ENCODE measurements at regions not wholly inside any gene's neighbourhood (a gene's known extent, or its start where the extent isn't known, plus 50 kb on each side); places are given as distances from the start of the nearest gene placed in this dataset.

- TF ChIP-seq CTCF (IDR thresholded peaks at IDR 0.05; ENCODE audit: borderline replicate concordance, insufficient read depth, low read depth, low read length): no peak
- no peak overlapping the region for H3K4me3 ChIP-seq (ENCODE audit: low read depth, low read length)
These were observed 276.3 kb upstream of the MSX2 start for GRCh38 chr5:174448041-174448440.

GRCh38 chr5:174448662-174449061, 275.7 kb upstream of the MSX2 start:
- TF ChIP-seq CTCF (IDR thresholded peaks at IDR 0.05; ENCODE audit: borderline replicate concordance, insufficient read depth, low read depth, low read length): no peak
- H3K4me3 ChIP-seq (ENCODE audit: low read depth, low read length): no peak overlapping the region

DNA sequence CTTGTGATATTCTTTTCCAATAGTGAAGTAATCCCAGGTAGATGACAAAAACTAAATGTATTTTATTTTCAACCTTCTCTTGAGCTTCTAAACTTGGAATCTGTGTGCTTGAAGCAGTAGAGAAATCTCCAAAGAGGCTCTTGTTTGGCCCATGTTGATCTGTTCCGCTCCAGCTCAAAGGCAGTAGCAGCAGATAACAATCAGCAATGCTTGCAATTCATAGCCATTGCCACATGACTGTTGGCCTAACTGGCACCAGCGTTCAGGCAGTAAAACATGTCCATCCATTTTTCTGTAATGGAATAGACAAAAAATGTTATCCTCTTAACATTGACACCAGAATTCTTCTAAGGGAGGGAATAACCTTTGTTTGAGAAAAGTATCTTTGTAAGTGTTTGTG, 270.7 kb upstream of the MSX2 start:
- H3K4me3 ChIP-seq (ENCODE audit: low read depth, low read length): no peak overlapping the region
- no peak for TF ChIP-seq CTCF (IDR thresholded peaks at IDR 0.05; ENCODE audit: borderline replicate concordance, insufficient read depth, low read depth, low read length)

GRCh38 chr5:174454464-174454863, 269.9 kb upstream of the MSX2 start:
- H3K4me3 ChIP-seq (ENCODE audit: low read depth, low read length): no peak overlapping the region
- TF ChIP-seq CTCF (IDR thresholded peaks at IDR 0.05; ENCODE audit: borderline replicate concordance, insufficient read depth, low read depth, low read length): no peak

DNA sequence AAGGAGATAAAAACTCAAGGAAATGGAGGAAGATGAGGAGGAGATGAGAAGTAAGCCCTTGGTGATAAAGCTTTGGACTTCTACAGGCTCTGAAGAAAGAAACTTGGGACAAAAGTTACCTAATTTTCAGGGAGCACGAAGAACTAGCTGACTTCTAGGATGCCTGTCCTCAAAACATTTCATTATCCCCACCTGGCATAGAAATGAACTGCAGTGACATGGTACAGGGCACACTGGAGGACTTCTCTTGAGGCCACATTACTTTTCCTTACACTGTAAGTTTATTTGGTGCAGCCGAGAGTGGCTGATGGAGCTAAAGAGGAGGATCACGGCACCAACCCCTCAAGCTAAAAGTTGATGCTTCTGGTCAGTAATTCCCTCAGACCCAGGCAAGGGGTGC, 269.5 kb upstream of the MSX2 start:
- H3K4me3 ChIP-seq (ENCODE audit: low read depth, low read length): no peak overlapping the region
- TF ChIP-seq CTCF (IDR thresholded peaks at IDR 0.05; ENCODE audit: borderline replicate concordance, insufficient read depth, low read depth, low read length): no peak

DNA sequence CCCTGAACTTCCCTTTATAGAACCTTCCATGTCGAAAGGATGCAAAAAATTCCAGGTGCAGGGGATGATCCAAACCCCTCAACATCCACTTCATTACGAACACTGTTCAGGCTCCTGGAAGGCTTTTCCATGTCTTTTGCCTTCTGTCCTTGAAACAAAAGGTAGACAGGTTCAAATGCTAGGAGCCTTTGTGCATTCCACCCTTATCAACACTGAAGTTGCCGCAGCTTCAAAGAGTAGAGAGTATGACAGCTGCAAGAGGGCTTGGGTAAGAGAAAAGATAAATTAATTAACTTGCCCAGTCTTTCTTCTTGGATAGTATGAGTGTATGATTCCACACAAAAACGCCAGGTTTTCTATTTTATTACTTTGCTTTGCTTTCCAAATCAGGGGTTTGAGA, 269.1 kb upstream of the MSX2 start:
- no peak for TF ChIP-seq CTCF (IDR thresholded peaks at IDR 0.05; ENCODE audit: borderline replicate concordance, insufficient read depth, low read depth, low read length)
- no peak overlapping the region for H3K4me3 ChIP-seq (ENCODE audit: low read depth, low read length)

DNA sequence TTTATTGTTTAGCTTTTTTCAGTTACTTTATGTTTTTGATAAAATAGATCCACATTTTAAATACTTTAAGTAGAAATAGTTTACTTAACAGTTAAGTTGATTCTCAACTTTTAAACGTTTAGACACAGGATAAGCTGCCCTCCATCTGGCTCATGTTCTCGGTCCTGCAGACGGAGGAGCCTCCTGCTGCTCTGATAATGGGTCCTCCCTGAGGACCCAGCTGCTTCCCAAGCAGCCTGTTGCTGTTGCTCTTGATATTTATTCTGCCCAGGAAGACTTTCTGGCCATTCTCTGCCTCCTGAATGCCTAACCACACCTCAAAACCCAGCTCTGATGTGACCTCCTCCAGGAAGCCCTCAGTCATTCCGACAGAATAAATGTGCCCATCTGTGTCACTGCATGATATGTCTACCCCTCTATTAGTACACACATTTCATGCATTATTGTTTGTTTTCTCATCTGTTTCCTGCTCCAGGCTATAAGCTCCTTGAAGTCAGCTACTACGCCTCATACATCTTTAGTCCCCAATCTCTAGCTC, 267.2 kb upstream of the MSX2 start:
- no peak for TF ChIP-seq CTCF (IDR thresholded peaks at IDR 0.05; ENCODE audit: borderline replicate concordance, insufficient read depth, low read depth, low read length)
- no peak overlapping the region for H3K4me3 ChIP-seq (ENCODE audit: low read depth, low read length)
